ENCODE measurements at regions not wholly inside any gene's neighbourhood (a gene's known extent, or its start where the extent isn't known, plus 50 kb on each side); places are given as distances from the start of the nearest gene placed in this dataset.

GRCh38 chr11:15625691-15626090 is 511.0 kb downstream of the INSC start (continued):
- TF ChIP-seq MXD1 (CRISPR knock-in tag; IDR thresholded peaks at IDR 0.05; ENCODE audit: borderline replicate concordance, poor library complexity, severe bottlenecking): no peak
- TF ChIP-seq ZKSCAN1 (IDR thresholded peaks at IDR 0.05; ENCODE audit: low read depth, low read length): no peak
- no peak for TF ChIP-seq CCNT2 (IDR thresholded peaks at IDR 0.05; ENCODE audit: borderline replicate concordance, extremely low read depth, insufficient read length, low read depth, low read length)
- TF ChIP-seq SRSF3 (IDR thresholded peaks at IDR 0.05; ENCODE audit: insufficient read depth, low read length): no peak
- TF ChIP-seq ZNF324 (CRISPR knock-in tag; IDR thresholded peaks at IDR 0.05): no peak
- TF ChIP-seq RAD21 (CRISPR knock-in tag; conservative IDR thresholded peaks at IDR 0.05 in 1 of 2, IDR thresholded peaks at IDR 0.05 in 1 of 2): no peak
- TF ChIP-seq RNF219 (CRISPR knock-in tag; IDR thresholded peaks at IDR 0.05): no peak

GRCh38 chr11:15627560-15627959 is 512.8 kb downstream of the INSC start:
- Histone ChIP-seq H3K9me3 (replicated peaks; ENCODE audit: control insufficient read depth, insufficient read depth, low read depth, low read length) (no peaks in the 10 kb centered on the region), H3K79me2 (ENCODE audit: control insufficient read depth, insufficient read depth, low read length) (no peaks in the 10 kb centered on the region), H3K4me3 (no peak overlapping the region), H2AFZ (ENCODE audit: low read depth, low read length) (no peak overlapping the region), H3K27me3 (ENCODE audit: control insufficient read depth in 2 of 2, insufficient read depth in 2 of 2, low read length in 2 of 2) (peaks cover 0 to 8% of the 10 kb centered on the region in 2 experiments; a peak in 4 of 5 replicates), H4K20me1 (replicated peaks; ENCODE audit: control insufficient read depth, insufficient read depth, low read length) (no peaks in the 10 kb centered on the region), H3K9ac (ENCODE audit: insufficient read depth in 1 of 2, low read depth in 2 of 2, low read length in 2 of 2) (no peak overlapping the region), H3K4me2 (ENCODE audit: insufficient read depth, low read length) (no peak overlapping the region), H3K4me1 (replicated peaks in 1 of 2; ENCODE audit: control insufficient read depth in 2 of 2, insufficient read depth in 2 of 2, low read length in 2 of 2) (no peaks in the 10 kb centered on the region), H3K9me1 (ENCODE audit: control insufficient read depth, insufficient read depth, low read length) (no peaks in the 10 kb centered on the region), H3K36me3 (ENCODE audit: control insufficient read depth, insufficient read depth, low read length) (no peaks in the 10 kb centered on the region), H3K27ac (ENCODE audit: extremely low read depth, low read depth, low read length) (no peak overlapping the region)
- in situ Hi-C loops (cut with MboI) (no loop called here), intact Hi-C loops (cut with micrococcal nuclease) (no loop called here)
- no peak for DNase-seq (ENCODE audit: extremely low read depth in 1 of 4, low spot score in 3 of 4)
- ChIA-PET POLR2A (no interaction called here), CTCF (ENCODE audit: low intra/inter-chr PET ratio) (no interaction called here)
- ATAC-seq: no peak
- TF ChIP-seq EHMT2 (IDR thresholded peaks at IDR 0.05) (no peak), CBX2 (IDR thresholded peaks at IDR 0.05; ENCODE audit: insufficient read depth, low read length, poor library complexity, severe bottlenecking) (no peak), RB1 (IDR thresholded peaks at IDR 0.05; ENCODE audit: low read depth) (no peak), NR2F6 (CRISPR knock-in tag; IDR thresholded peaks at IDR 0.05) (no peak), NELFE (IDR thresholded peaks at IDR 0.05; ENCODE audit: insufficient read depth, insufficient read length) (no peak)
- no peak for FAIRE-seq
- no TSS peak for BruUV-seq (replicated peaks)
